Progenitor cell of endocrine pancreas (in vitro differentiated cells): ENCODE measurements at regions not wholly inside any gene's neighbourhood (a gene's known extent, or its start where the extent isn't known, plus 50 kb on each side); places are given as distances from the start of the nearest gene placed in this dataset.

Source experiments
- DNase-seq: peaks from one replicate; pipeline ENCODE4 v3.0.0; 2021; ENCODE audit warnings: low spot score; ENCODE audit not compliant: unreplicated experiment
- H3K27ac Mint-ChIP-seq: 2 replicates; pipeline ENCODE4 v1.8.0; 2021; ENCODE audit warnings: mild to moderate bottlenecking, moderate library complexity, mixed read lengths
- H3K27me3 Mint-ChIP-seq: 2 replicates; pipeline ENCODE4 v1.8.0; 2021; ENCODE audit warnings: mixed read lengths
- H3K36me3 Mint-ChIP-seq: 2 replicates; pipeline ENCODE4 v1.8.0; 2022; ENCODE audit warnings: mixed read lengths; ENCODE audit not compliant: insufficient read depth
- H3K4me1 Mint-ChIP-seq: 2 replicates; pipeline ENCODE4 v1.8.0; 2021; ENCODE audit warnings: low read depth, mixed read lengths
- H3K4me3 Mint-ChIP-seq: 2 replicates; pipeline ENCODE4 v1.8.0; 2021; ENCODE audit warnings: low read depth, mild to moderate bottlenecking, moderate library complexity, mixed read lengths
- H3K9me3 Mint-ChIP-seq: 2 replicates; pipeline ENCODE4 v1.8.0; 2021; ENCODE audit warnings: low read depth, mixed read lengths
- TF ChIP-seq, protein P1 (sequence below): fragments of 200-600 bp; sonication (generic); IDR thresholded peaks from one replicate; pipeline ENCODE4 v1.5.0; 2021; ENCODE audit warnings: antibody characterized with exemption, mild to moderate bottlenecking; ENCODE audit not compliant: unreplicated experiment

GRCh38 chr16:61215605-61216004 is 820.6 kb downstream of the CDH8 start:
- Mint-ChIP-seq H3K27me3 (no peaks in the 10 kb centered on the region), H3K4me3 (no peak overlapping the region), H3K27ac (no peak overlapping the region), H3K4me1 (no peaks in the 10 kb centered on the region), H3K36me3 (no peaks in the 10 kb centered on the region), H3K9me3 (no peaks in the 10 kb centered on the region)
- TF ChIP-seq, protein P1, sequence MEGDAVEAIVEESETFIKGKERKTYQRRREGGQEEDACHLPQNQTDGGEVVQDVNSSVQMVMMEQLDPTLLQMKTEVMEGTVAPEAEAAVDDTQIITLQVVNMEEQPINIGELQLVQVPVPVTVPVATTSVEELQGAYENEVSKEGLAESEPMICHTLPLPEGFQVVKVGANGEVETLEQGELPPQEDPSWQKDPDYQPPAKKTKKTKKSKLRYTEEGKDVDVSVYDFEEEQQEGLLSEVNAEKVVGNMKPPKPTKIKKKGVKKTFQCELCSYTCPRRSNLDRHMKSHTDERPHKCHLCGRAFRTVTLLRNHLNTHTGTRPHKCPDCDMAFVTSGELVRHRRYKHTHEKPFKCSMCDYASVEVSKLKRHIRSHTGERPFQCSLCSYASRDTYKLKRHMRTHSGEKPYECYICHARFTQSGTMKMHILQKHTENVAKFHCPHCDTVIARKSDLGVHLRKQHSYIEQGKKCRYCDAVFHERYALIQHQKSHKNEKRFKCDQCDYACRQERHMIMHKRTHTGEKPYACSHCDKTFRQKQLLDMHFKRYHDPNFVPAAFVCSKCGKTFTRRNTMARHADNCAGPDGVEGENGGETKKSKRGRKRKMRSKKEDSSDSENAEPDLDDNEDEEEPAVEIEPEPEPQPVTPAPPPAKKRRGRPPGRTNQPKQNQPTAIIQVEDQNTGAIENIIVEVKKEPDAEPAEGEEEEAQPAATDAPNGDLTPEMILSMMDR: no peak
- DNase-seq: no peak

GRCh38 chr16:61214780-61215179 is 821.5 kb downstream of the CDH8 start:
- no peak overlapping the region for H3K4me3 Mint-ChIP-seq
- no peak for DNase-seq
- H3K27ac Mint-ChIP-seq: no peak overlapping the region
- H3K9me3 Mint-ChIP-seq: no peaks in the 10 kb centered on the region
- H3K27me3 Mint-ChIP-seq: no peaks in the 10 kb centered on the region
- no peaks in the 10 kb centered on the region for H3K36me3 Mint-ChIP-seq
- no peaks in the 10 kb centered on the region for H3K4me1 Mint-ChIP-seq
- TF ChIP-seq, protein P1: no peak

DNA sequence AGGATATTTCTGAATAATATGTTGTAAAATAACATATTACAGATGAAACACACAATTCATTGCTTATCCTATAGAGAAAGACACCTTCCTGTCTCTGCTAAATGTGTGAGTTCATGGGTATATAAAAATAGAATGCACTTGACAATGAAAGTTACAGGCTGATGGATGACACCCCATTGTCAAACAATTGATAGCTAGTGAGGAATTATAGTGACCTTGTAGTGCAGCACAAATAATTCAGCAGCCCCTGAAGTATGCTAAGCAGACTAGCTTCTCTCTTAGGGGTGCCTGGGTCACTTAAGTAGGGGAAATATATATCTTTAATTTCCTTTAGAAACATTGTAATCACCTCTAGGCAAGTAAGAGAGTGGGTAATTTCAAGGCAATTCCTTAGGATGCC is 826.2 kb downstream of the CDH8 start:
- Mint-ChIP-seq H3K4me3 (no peak overlapping the region), H3K27ac (no peak overlapping the region), H3K9me3 (no peaks in the 10 kb centered on the region), H3K4me1 (no peaks in the 10 kb centered on the region), H3K36me3 (no peaks in the 10 kb centered on the region), H3K27me3 (no peaks in the 10 kb centered on the region)
- TF ChIP-seq, protein P1: no peak
- no peak for DNase-seq

- H3K36me3 Mint-ChIP-seq: no peaks in the 10 kb centered on the region
- H3K9me3 Mint-ChIP-seq: peaks cover 6% of the 10 kb centered on the region
- no peak overlapping the region for H3K4me3 Mint-ChIP-seq
- DNase-seq: no peak
- TF ChIP-seq, protein P1: no peak
- H3K27me3 Mint-ChIP-seq: no peaks in the 10 kb centered on the region
- no peak overlapping the region for H3K27ac Mint-ChIP-seq
- no peaks in the 10 kb centered on the region for H3K4me1 Mint-ChIP-seq
Observed at GRCh38 chr16:61195006-61195405, 841.2 kb downstream of the CDH8 start.

- Mint-ChIP-seq H3K4me1 (no peaks in the 10 kb centered on the region), H3K27me3 (no peaks in the 10 kb centered on the region), H3K9me3 (peaks cover 6% of the 10 kb centered on the region), H3K4me3 (no peak overlapping the region), H3K27ac (no peak overlapping the region), H3K36me3 (no peaks in the 10 kb centered on the region)
- TF ChIP-seq, protein P1: no peak
- no peak for DNase-seq
Observed at GRCh38 chr16:61194573-61194972, 841.7 kb downstream of the CDH8 start.
